MM.1S (cell line): ENCODE measurements at regions not wholly inside any gene's neighbourhood (a gene's known extent, or its start where the extent isn't known, plus 50 kb on each side); places are given as distances from the start of the nearest gene placed in this dataset.

Source experiments
- CTCF ChIP-seq: fragments of 300-600 bp; sonication (generic); IDR thresholded peaks from 2 replicates; pipeline ENCODE4 v1.5.1; 2016; ENCODE audit warnings: antibody characterized with exemption, low read length, mixed read lengths
- EZH2 ChIP-seq: fragments of 300-600 bp; sonication (generic); optimal IDR thresholded peaks from 2 replicates; pipeline ENCODE3; 2017; ENCODE audit warnings: low read depth, mild to moderate bottlenecking, antibody characterized with exemption, low read length, mixed read lengths
- EZH2phosphoT487 ChIP-seq: fragments of 300-600 bp; sonication (generic); IDR thresholded peaks from 2 replicates; pipeline ENCODE4 v1.6.1; 2018; ENCODE audit warnings: antibody characterized with exemption, low read length

DNA sequence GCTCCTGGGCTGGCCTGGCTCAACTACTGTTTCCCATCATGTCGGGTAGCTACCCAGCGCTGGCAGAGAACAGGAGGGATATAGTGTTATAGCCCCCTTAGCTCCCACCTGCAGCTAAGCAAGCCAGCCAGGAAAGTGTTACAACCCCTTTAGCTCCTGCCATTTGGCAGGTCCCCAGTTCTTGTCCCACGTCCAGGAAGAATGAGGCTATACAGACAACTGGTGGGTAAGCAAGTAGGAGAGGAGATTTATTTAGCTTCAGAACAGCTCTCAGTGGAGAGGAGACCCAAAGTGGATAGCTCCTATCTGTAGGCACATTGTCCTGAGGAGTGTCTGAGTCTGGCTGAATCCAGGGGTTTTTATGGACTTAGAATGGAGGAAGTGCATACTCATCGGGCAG, 741.1 kb upstream of the B3GALT2 start:
- no peak for TF ChIP-seq CTCF
- TF ChIP-seq EZH2, result no peak
- TF ChIP-seq EZH2phosphoT487, result no peak
